GM12878 (cell line): ENCODE measurements at regions not wholly inside any gene's neighbourhood (a gene's known extent, or its start where the extent isn't known, plus 50 kb on each side); places are given as distances from the start of the nearest gene placed in this dataset.

Experiments used
- ATAC-seq: fragments of 200-7000 bp; cut with Tn5 transposase; 3 replicates; pipeline ENCODE4 v1.9.1; 2020; ENCODE audit warnings: mild to moderate bottlenecking, moderate library complexity
- BruUV-seq: library from RNA; stranded (reverse); fragments of 400-500 nt; replicated peaks from 2 replicates; lab custom pipeline; 2021; lab: Mats Ljungman, UMichigan
- CTCF ChIA-PET: fragments of 300-600 bp; sonication (Branson Sonifier 250); formaldehyde crosslinking; extraction: SDS; loops from one replicate; lab custom pipeline; 2021; ENCODE audit warnings: inconsistent platforms; lab: Yijun Ruan, JAX
- POLR2A ChIA-PET: fragments of 350-600 bp; formaldehyde crosslinking; extraction: SDS; loops from one replicate; lab custom pipeline; 2021; ENCODE audit warnings: inconsistent platforms; lab: Charles Lee
- RAD21 ChIA-PET: fragments of 300-600 bp; sonication (Branson Sonifier 250); formaldehyde crosslinking; loops from one replicate; lab custom pipeline; 2023; ENCODE audit warnings: antibody characterized with exemption; ENCODE audit not compliant: unreplicated experiment; lab: Charles Lee
- SMC1A ChIA-PET: fragments of 300-600 bp; sonication (Branson Sonifier 250); formaldehyde crosslinking; loops from one replicate; lab custom pipeline; 2023; ENCODE audit not compliant: unreplicated experiment, uncharacterized antibody; lab: Charles Lee
- DNase-seq: peaks from one replicate; pipeline ENCODE4 v3.0.0-alpha.2; 2011; ENCODE audit warnings: low read depth, low spot score
- FAIRE-seq: peaks from 3 replicates; lab custom pipeline; 2011; peaks lifted over from hg19 to GRCh38; lab: Jason Lieb, UNC
- H2AFZ ChIP-seq: 2 replicates; pipeline ENCODE4 v1.6.0; 2011; ENCODE audit warnings: low read depth, low read length, control low read depth; ENCODE audit not compliant: control insufficient read depth
- H3K27ac ChIP-seq: 2 replicates; pipeline ENCODE4 v1.5.1; 2011; ENCODE audit warnings: control low read depth; ENCODE audit not compliant: control insufficient read depth, insufficient read depth
- H3K27me3 ChIP-seq, 2 experiments: replicated peaks in 1 of 2; 2 replicates each; pipeline versions ENCODE4 v1.6.0 to v1.6.1; 2011; ENCODE audit warnings: low read length in 1 of 2; ENCODE audit not compliant: control insufficient read depth in 2 of 2, insufficient read depth in 2 of 2
- H3K36me3 ChIP-seq, 2 experiments: 2 replicates each; pipeline ENCODE4 v1.5.1; 2011; ENCODE audit warnings: low read length in 1 of 2; ENCODE audit not compliant: control insufficient read depth in 2 of 2, insufficient read depth in 2 of 2
- H3K4me1 ChIP-seq: 2 replicates; pipeline ENCODE4 v1.6.1; 2011; ENCODE audit warnings: mild to moderate bottlenecking, low read length, moderate library complexity, mixed read lengths; ENCODE audit not compliant: control insufficient read depth, insufficient read depth
- H3K4me2 ChIP-seq: 2 replicates; pipeline ENCODE4 v1.6.0; 2011; ENCODE audit warnings: control low read depth; ENCODE audit not compliant: control insufficient read depth, insufficient read depth
- H3K4me3 ChIP-seq: fragments of 200-600 bp; sonication (generic); 2 replicates; pipeline ENCODE4 v1.5.1; 2016
- H3K79me2 ChIP-seq: 2 replicates; pipeline ENCODE4 v1.6.0; 2011; ENCODE audit warnings: low read length; ENCODE audit not compliant: control insufficient read depth, insufficient read depth
- H3K9ac ChIP-seq: 2 replicates; pipeline ENCODE4 v1.8.0; 2011; ENCODE audit warnings: low read length, control low read depth, mixed read lengths; ENCODE audit not compliant: control insufficient read depth, insufficient read depth
- H3K9me3 ChIP-seq: replicated peaks from 3 replicates; pipeline ENCODE4 v1.5.1; 2011; ENCODE audit warnings: mild to moderate bottlenecking, low read length; ENCODE audit not compliant: control insufficient read depth, insufficient read depth
- H4K20me1 ChIP-seq: 2 replicates; pipeline ENCODE4 v1.6.0; 2011; ENCODE audit not compliant: control insufficient read depth, insufficient read depth
- ASH2L ChIP-seq: fragments of 300-600, 200-600 bp; sonication (generic); IDR thresholded peaks from 2 replicates; pipeline ENCODE4 v1.6.1; 2017; ENCODE audit warnings: low read depth, mild to moderate bottlenecking, borderline replicate concordance
- EZH2 ChIP-seq: IDR thresholded peaks from 2 replicates; pipeline ENCODE4 v1.6.1; 2012; ENCODE audit warnings: low read depth, mild to moderate bottlenecking, control low read depth, inconsistent platforms, low read length, borderline replicate concordance; ENCODE audit not compliant: control insufficient read depth
- MTA3 ChIP-seq: IDR thresholded peaks from 2 replicates; pipeline ENCODE4 v1.6.1; 2012; ENCODE audit warnings: low read length, inconsistent platforms, borderline replicate concordance
- MYB ChIP-seq: fragments of 150-350 bp; IDR thresholded peaks from 2 replicates; pipeline ENCODE4 v1.6.1; 2014; ENCODE audit warnings: mild to moderate bottlenecking, low read depth, low read length, borderline replicate concordance
- NFYB ChIP-seq: IDR thresholded peaks from 2 replicates; pipeline ENCODE4 v1.6.1; 2011; ENCODE audit warnings: low read depth, mild to moderate bottlenecking, low read length, improper control_type of control experiment, moderate library complexity; ENCODE audit not compliant: insufficient read depth
- NR2C1 ChIP-seq: fragments of 450-650 bp; IDR thresholded peaks from 2 replicates; pipeline ENCODE4 v1.6.1; 2017; ENCODE audit warnings: antibody characterized with exemption, mild to moderate bottlenecking, moderate library complexity
- POLR2A ChIP-seq: IDR thresholded peaks from 2 replicates; pipeline ENCODE4 v1.6.1; 2011; ENCODE audit warnings: low read depth, mild to moderate bottlenecking, low read length
- RCOR1 ChIP-seq: conservative IDR thresholded peaks from 2 replicates; pipeline ENCODE4 v1.6.1; 2012; ENCODE audit warnings: low read depth, low read length, improper control_type of control experiment
- RELB ChIP-seq: fragments of 450-650 bp; IDR thresholded peaks from 2 replicates; pipeline ENCODE4 v1.6.1; 2017; ENCODE audit warnings: low read depth, mild to moderate bottlenecking, moderate library complexity
- SMAD5 ChIP-seq: IDR thresholded peaks from 2 replicates; pipeline ENCODE4 v1.6.1; 2016; ENCODE audit warnings: antibody characterized with exemption, low read depth
- USF1 ChIP-seq: IDR thresholded peaks from 2 replicates; pipeline ENCODE4 v1.6.1; 2011; ENCODE audit warnings: borderline replicate concordance, low read depth, mild to moderate bottlenecking, moderate library complexity, mixed read lengths, low read length; ENCODE audit not compliant: insufficient read depth; ENCODE audit errors: extremely low read length
- YY1 ChIP-seq: IDR thresholded peaks from 2 replicates; pipeline ENCODE4 v1.6.1; 2011; ENCODE audit warnings: low read depth, mild to moderate bottlenecking, low read length
- ZNF622 ChIP-seq: fragments of 450-650 bp; IDR thresholded peaks from 2 replicates; pipeline ENCODE4 v1.6.1; 2017; ENCODE audit warnings: mild to moderate bottlenecking, inconsistent platforms
- WGBS: methylation state at CpG from one replicate; pipeline ENCODE4 v1.1.6; 2016; ENCODE audit warnings: low lambda C conversion rate; ENCODE audit not compliant: insufficient replicate concordance, insufficient coverage; ENCODE audit errors: missing lambda C conversion rate; 5-methylcytosine and 5-hydroxymethylcytosine counted together
- in situ Hi-C: fragments of 300-500 bp; cut with MboI; formaldehyde crosslinking; loops from 9 replicates; pipeline ENCODE4 v1.14.3; 2018; ENCODE audit warnings: mixed read lengths
- intact Hi-C: fragments of 100-400 bp; cut with micrococcal nuclease; formaldehyde crosslinking; loops from one replicate; pipeline ENCODE4 v1.14.2; 2022; ENCODE audit not compliant: unreplicated experiment

- SMC1A ChIA-PET, result interaction anchor here (1.7 kb wide), 1 partner anchor 9 kb away, joined by 7 read pairs; no protein-coding TSS in a partner anchor
- TF ChIP-seq RELB, result no peak
- TF ChIP-seq ZNF622, result no peak
- no peak for TF ChIP-seq RCOR1
- no peak for TF ChIP-seq EZH2
- TF ChIP-seq SMAD5, result no peak
- TF ChIP-seq NR2C1, result no peak
- no peak for TF ChIP-seq NFYB
- no peak for TF ChIP-seq USF1
- no peak for TF ChIP-seq MTA3
- TF ChIP-seq POLR2A, result no peak
- TF ChIP-seq MYB, result no peak
- TF ChIP-seq ASH2L, result no peak
- TF ChIP-seq YY1, result no peak
- TF ChIP-seq, all 136 proteins: peak for 0
- BruUV-seq, result no TSS peak
- no peaks in the 10 kb centered on the region for H3K9me3 ChIP-seq
- ChIA-PET CTCF (interaction anchor here (0.6 to 0.8 kb wide), 2 partner anchors 78 to 181 kb away, joined by 3 read pairs; no protein-coding TSS in a partner anchor), RAD21 (no interaction called here), POLR2A (no interaction called here)
- WGBS, result 45% methylated on average over 2 of the region's 2 CpGs
- intact Hi-C loops, result no loop called here
- FAIRE-seq (no peak), DNase-seq (no peak), ATAC-seq (no peak)
- H3K4me3 ChIP-seq, result no peak overlapping the region
- in situ Hi-C loops, result no loop called here
- no peaks in the 10 kb centered on the region for H4K20me1 ChIP-seq
- no peaks in the 10 kb centered on the region for H3K79me2 ChIP-seq
- H3K36me3 ChIP-seq, result no peaks in the 10 kb centered on the region
- peak overlapping the region; percentile 79 for H3K27ac ChIP-seq
- peak overlapping the region; percentile 37 for H2AFZ ChIP-seq
- H3K4me1 ChIP-seq, result peaks cover 8% of the 10 kb centered on the region
- H3K4me2 ChIP-seq, result peak overlapping the region; percentile 36; the same call in 1 of the 2 replicates
- no peaks in the 10 kb centered on the region for H3K27me3 ChIP-seq
- 0 out of 2 replicates have a peak overlapping the region, but pooled peaks have one; percentile 10 for H3K9ac ChIP-seq
Observed at GRCh38 chr15:79674124-79674465, 222.7 kb downstream of the MTHFS start.
